Adrenal gland (tissue), 9 donors: ENCODE measurements at regions not wholly inside any gene's neighbourhood (a gene's known extent, or its start where the extent isn't known, plus 50 kb on each side); places are given as distances from the start of the nearest gene placed in this dataset.

Source experiments
- DNase-seq, 7 donors: peaks; one replicate each; pipeline ENCODE4 v3.0.0-alpha.2; 2019 to 2020
- H3K27ac ChIP-seq, 5 donors: fragments of 200-600 bp; sonication (generic) in 4 of 5; 1 replicate in 3 of 5; 2 replicates in 2 of 5; pipeline versions ENCODE4 v1.5.1 to v1.8.0; 2016 to 2020; ENCODE audit warnings: mild to moderate bottlenecking in 1 of 5
- H3K27me3 ChIP-seq: fragments of 200-600 bp; 2 replicates; pipeline ENCODE4 v1.8.0; 2021
- H3K36me3 ChIP-seq, 2 donors: fragments of 200-600 bp; replicated peaks in 1 of 2; 1 replicate in 1 of 2; 2 replicates in 1 of 2; pipeline versions ENCODE4 v1.5.1 to v1.8.0; 2018 to 2022
- H3K4me1 ChIP-seq, 2 donors: fragments of 200-600 bp; replicated peaks in 1 of 2; 1 replicate in 1 of 2; 2 replicates in 1 of 2; pipeline versions ENCODE4 v1.5.1 to v1.8.0; 2018 to 2021
- H3K4me3 ChIP-seq, 4 donors: fragments of 200-600 bp; sonication (generic) in 3 of 4; one replicate each; pipeline ENCODE4 v1.5.1; 2016 to 2018
- H3K9me3 ChIP-seq, 3 donors: fragments of 200-600 bp; sonication (generic) in 1 of 3; replicated peaks in 1 of 3; 1 replicate in 2 of 3; 2 replicates in 1 of 3; pipeline versions ENCODE4 v1.5.1 to v1.8.0; 2016 to 2021
- POLR2A ChIP-seq, 2 donors: fragments of 450-650 bp; IDR thresholded peaks; one replicate each; pipeline ENCODE4 v1.6.1; 2017; ENCODE audit warnings: antibody characterized with exemption in 2 of 2, mild to moderate bottlenecking in 2 of 2, moderate library complexity in 1 of 2
- WGBS, 4 donors: extraction: QIAGEN DNeasy Blood & Tissue Kit in 2 of 4; methylation state at CpG; one replicate each; pipeline versions ENCODE4 v1.1.5 to v1.1.7; 2013 to 2017; 5-methylcytosine and 5-hydroxymethylcytosine counted together
- intact Hi-C, 2 donors: fragments of 100-400 bp; cut with DNase I; formaldehyde crosslinking; loops; one replicate each; pipeline versions ENCODE4 v1.14.1 to v1.15.0; 2022 to 2023
- TF ChIP-seq, protein P1 (sequence below), 6 experiments: fragments of 450-650 bp in 4 of 6; fragments of 200-600 bp in 2 of 6; sonication (generic) in 1 of 6; IDR thresholded peaks; 1 replicate in 5 of 6; 2 replicates in 1 of 6; pipeline versions ENCODE4 v1.5.1 to v1.8.0; 2016 to 2021; ENCODE audit warnings: antibody characterized with exemption in 6 of 6, mild to moderate bottlenecking in 2 of 6, moderate library complexity in 1 of 6
- donor health status: healthy with polysubstance abuse.
- donor health status: Bipolar disorder and iron deficiency.
- donor health status: DM: yes; HTN: yes; CAD: no.
- donor health status: DM: no; HTN: no; CAD: no.
- donor health status: DM: no; HTN: no; CAD: no.

DNA sequence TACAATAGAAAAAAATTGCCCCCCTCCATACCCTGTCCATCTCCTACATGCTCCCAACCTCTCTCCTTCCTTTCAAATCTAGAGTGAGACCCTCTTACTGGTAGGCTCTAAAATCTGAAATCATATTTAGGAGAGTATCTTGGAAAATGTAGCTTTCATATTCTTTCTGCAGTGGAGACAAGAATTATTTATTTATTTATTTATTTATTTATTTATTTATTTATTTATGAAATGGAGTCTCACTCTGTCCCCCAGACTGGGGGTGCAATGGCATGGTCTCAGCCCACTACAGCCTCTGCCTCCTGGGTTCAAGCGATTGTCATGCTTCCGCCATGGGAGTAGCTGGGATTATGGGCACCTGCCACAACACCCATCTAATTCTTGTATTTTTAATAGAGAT is 174.1 kb upstream of the MYO16 start:
- Histone ChIP-seq H3K4me1 (no peaks in the 10 kb centered on the region), H3K27ac (no peak overlapping the region), H3K27me3 (no peaks in the 10 kb centered on the region), H3K4me3 (no peak overlapping the region), H3K9me3 (no peaks in the 10 kb centered on the region), H3K36me3 (no peaks in the 10 kb centered on the region)
- 88 to 95% (median 89%) methylated on average over 2 of the region's 2 CpGs for WGBS, 4 donors
- DNase-seq: no peak
- no peak for TF ChIP-seq POLR2A (IDR thresholded peaks at IDR 0.05)
- TF ChIP-seq, protein P1, sequence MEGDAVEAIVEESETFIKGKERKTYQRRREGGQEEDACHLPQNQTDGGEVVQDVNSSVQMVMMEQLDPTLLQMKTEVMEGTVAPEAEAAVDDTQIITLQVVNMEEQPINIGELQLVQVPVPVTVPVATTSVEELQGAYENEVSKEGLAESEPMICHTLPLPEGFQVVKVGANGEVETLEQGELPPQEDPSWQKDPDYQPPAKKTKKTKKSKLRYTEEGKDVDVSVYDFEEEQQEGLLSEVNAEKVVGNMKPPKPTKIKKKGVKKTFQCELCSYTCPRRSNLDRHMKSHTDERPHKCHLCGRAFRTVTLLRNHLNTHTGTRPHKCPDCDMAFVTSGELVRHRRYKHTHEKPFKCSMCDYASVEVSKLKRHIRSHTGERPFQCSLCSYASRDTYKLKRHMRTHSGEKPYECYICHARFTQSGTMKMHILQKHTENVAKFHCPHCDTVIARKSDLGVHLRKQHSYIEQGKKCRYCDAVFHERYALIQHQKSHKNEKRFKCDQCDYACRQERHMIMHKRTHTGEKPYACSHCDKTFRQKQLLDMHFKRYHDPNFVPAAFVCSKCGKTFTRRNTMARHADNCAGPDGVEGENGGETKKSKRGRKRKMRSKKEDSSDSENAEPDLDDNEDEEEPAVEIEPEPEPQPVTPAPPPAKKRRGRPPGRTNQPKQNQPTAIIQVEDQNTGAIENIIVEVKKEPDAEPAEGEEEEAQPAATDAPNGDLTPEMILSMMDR (IDR thresholded peaks at IDR 0.05): no peak
- intact Hi-C loops: no loop called here

DNA sequence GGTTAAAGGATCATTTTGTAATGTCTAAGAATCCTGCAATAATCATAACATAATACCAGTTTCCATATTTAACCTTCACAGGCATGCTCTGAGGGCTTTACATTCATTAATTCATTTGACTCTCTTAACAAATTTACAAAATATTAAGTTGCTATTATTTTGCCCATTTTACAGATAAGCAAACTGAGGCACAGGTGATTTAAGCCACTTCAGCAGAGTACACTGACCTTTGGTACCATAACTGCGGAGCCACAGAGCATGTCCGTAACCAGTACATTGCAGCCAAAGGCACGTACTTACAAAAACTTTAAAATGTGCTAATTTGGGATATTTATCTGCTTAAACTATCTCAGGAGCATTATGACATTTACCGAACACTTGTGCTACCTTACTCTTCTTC is 169.4 kb upstream of the MYO16 start:
- TF ChIP-seq, protein P1 (IDR thresholded peaks at IDR 0.05): no peak
- no peak for TF ChIP-seq POLR2A (IDR thresholded peaks at IDR 0.05)
- Histone ChIP-seq H3K4me1 (no peaks in the 10 kb centered on the region), H3K9me3 (no peaks in the 10 kb centered on the region), H3K27ac (no peak overlapping the region), H3K27me3 (no peaks in the 10 kb centered on the region), H3K36me3 (no peaks in the 10 kb centered on the region), H3K4me3 (no peak overlapping the region)
- DNase-seq: no peak
- intact Hi-C loops: no loop called here
- WGBS, 4 donors: 88 to 94% (median 92%) methylated on average over 4 of the region's 4 CpGs

DNA sequence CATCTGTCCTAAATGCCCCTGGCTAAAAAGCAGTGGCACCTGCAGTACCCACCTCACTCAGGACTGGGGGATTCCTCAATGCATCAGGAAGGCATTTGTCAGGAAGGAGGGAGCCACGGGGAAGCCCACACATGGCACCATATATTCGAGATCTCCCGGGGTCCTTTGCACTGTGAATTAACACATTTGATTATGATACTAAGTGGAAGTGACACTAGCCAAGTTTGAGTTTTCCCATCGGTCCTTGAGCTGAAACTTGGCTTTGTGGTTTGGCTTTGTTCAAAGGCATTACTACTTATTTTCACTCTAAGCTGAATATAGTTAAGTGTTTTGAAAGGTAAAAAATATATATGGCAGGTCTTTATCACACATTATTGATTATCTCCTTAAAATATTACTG is 168.7 kb upstream of the MYO16 start:
- Histone ChIP-seq H3K4me1 (no peaks in the 10 kb centered on the region), H3K27ac (no peak overlapping the region), H3K27me3 (no peaks in the 10 kb centered on the region), H3K36me3 (no peaks in the 10 kb centered on the region), H3K9me3 (no peaks in the 10 kb centered on the region), H3K4me3 (no peak overlapping the region)
- no peak for DNase-seq
- WGBS, 4 donors: 63 to 76% (median 69%) methylated on average over 4 of the region's 4 CpGs
- intact Hi-C loops: no loop called here
- TF ChIP-seq, protein P1 (IDR thresholded peaks at IDR 0.05): no peak
- TF ChIP-seq POLR2A (IDR thresholded peaks at IDR 0.05): no peak

DNA sequence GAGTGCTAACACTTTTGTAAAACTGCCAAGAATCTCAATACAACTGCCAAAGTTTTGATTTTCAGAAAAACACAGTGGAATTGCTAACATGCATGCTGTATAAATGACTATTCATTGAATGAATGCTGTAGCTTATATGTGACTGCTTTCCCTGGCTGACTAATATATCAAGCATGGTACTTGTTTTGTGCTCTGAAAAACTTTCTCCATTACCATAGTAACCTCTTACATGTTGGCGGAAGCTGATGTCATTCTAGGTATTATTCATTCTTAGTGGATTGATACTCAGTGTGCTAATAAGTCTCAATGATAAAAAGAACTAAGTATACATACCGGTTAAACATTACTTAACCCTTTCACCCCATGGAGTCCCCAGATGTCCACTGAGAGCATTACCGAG is 166.1 kb upstream of the MYO16 start:
- intact Hi-C loops: no loop called here

More for the DNA sequence above, 166.1 kb upstream of the MYO16 start:
- TF ChIP-seq, protein P1 (IDR thresholded peaks at IDR 0.05): no peak
- TF ChIP-seq POLR2A (IDR thresholded peaks at IDR 0.05): no peak
- H3K9me3 ChIP-seq: no peaks in the 10 kb centered on the region
- WGBS, 4 donors: 77 to 83% (median 80%) methylated on average over 3 of the region's 3 CpGs
- no peaks in the 10 kb centered on the region for H3K4me1 ChIP-seq
- no peak overlapping the region for H3K4me3 ChIP-seq
- no peaks in the 10 kb centered on the region for H3K27me3 ChIP-seq
- no peak overlapping the region for H3K27ac ChIP-seq
- H3K36me3 ChIP-seq: no peaks in the 10 kb centered on the region
- DNase-seq: no peak
